ENCODE measurements at regions not wholly inside any gene's neighbourhood (a gene's known extent, or its start where the extent isn't known, plus 50 kb on each side); places are given as distances from the start of the nearest gene placed in this dataset.

- H3K36me3 ChIP-seq: no peaks in the 10 kb centered on the region
- no peak for DNase-seq (ENCODE audit: low spot score in 2 of 2)
- TF ChIP-seq CTCF (IDR thresholded peaks at IDR 0.05): no peak
- TF ChIP-seq EP300 (IDR thresholded peaks at IDR 0.05): no peak
- TF ChIP-seq POLR2A (IDR thresholded peaks at IDR 0.05): no peak
- H3K4me1 ChIP-seq: no peaks in the 10 kb centered on the region
- H3K27ac ChIP-seq: no peak overlapping the region
- 84 to 86% methylated on average over 12 of the region's 12 CpGs for WGBS, 2 donors
- H3K4me3 ChIP-seq: no peak overlapping the region
- H3K27me3 ChIP-seq: no peaks in the 10 kb centered on the region
- H3K9me3 ChIP-seq: no peaks in the 10 kb centered on the region
Measured at GRCh38 chr22:47564158-47564450, 801.7 kb downstream of the TBC1D22A start.

- WGBS, 2 donors: 84 to 86% methylated on average over 21 of the region's 21 CpGs
- Histone ChIP-seq H3K27me3 (no peaks in the 10 kb centered on the region), H3K4me1 (no peaks in the 10 kb centered on the region), H3K9me3 (no peaks in the 10 kb centered on the region), H3K4me3 (no peak overlapping the region), H3K36me3 (no peaks in the 10 kb centered on the region), H3K27ac (no peak overlapping the region)
- no peak for DNase-seq (ENCODE audit: low spot score in 2 of 2)
- TF ChIP-seq CTCF (IDR thresholded peaks at IDR 0.05) (no peak), EP300 (IDR thresholded peaks at IDR 0.05) (no peak), POLR2A (IDR thresholded peaks at IDR 0.05) (no peak)
Measured at GRCh38 chr22:47563406-47564157, 801.1 kb downstream of the TBC1D22A start.

- Histone ChIP-seq H3K4me1 (no peaks in the 10 kb centered on the region), H3K36me3 (no peaks in the 10 kb centered on the region), H3K27ac (no peak overlapping the region), H3K27me3 (no peaks in the 10 kb centered on the region), H3K4me3 (no peak overlapping the region), H3K9me3 (no peaks in the 10 kb centered on the region)
- WGBS, 2 donors: 79 to 83% methylated on average over 5 of the region's 5 CpGs
- TF ChIP-seq POLR2A (IDR thresholded peaks at IDR 0.05) (no peak), EP300 (IDR thresholded peaks at IDR 0.05) (no peak), CTCF (IDR thresholded peaks at IDR 0.05) (no peak)
- no peak for DNase-seq (ENCODE audit: low spot score in 2 of 2)
Measured at GRCh38 chr22:47561766-47562165, 799.3 kb downstream of the TBC1D22A start.

- DNase-seq (ENCODE audit: low spot score in 2 of 2): no peak
- WGBS, 2 donors: 81 to 88% methylated on average over 9 of the region's 9 CpGs
- Histone ChIP-seq H3K4me3 (no peak overlapping the region), H3K27me3 (no peaks in the 10 kb centered on the region), H3K9me3 (no peaks in the 10 kb centered on the region), H3K4me1 (no peaks in the 10 kb centered on the region), H3K27ac (no peak overlapping the region), H3K36me3 (no peaks in the 10 kb centered on the region)
- TF ChIP-seq POLR2A (IDR thresholded peaks at IDR 0.05) (no peak), EP300 (IDR thresholded peaks at IDR 0.05) (no peak), CTCF (IDR thresholded peaks at IDR 0.05) (no peak)
Measured at GRCh38 chr22:47561115-47561675, 798.7 kb downstream of the TBC1D22A start.

- no peak overlapping the region for H3K27ac ChIP-seq
- H3K4me1 ChIP-seq: no peaks in the 10 kb centered on the region
- H3K9me3 ChIP-seq: no peaks in the 10 kb centered on the region
- 83 to 89% methylated on average over 15 to 16 of the region's 16 CpGs for WGBS, 2 donors
- TF ChIP-seq POLR2A (IDR thresholded peaks at IDR 0.05) (no peak), EP300 (IDR thresholded peaks at IDR 0.05) (no peak), CTCF (IDR thresholded peaks at IDR 0.05) (no peak)
- DNase-seq (ENCODE audit: low spot score in 2 of 2): no peak
- no peak overlapping the region for H3K4me3 ChIP-seq
- no peaks in the 10 kb centered on the region for H3K27me3 ChIP-seq
- H3K36me3 ChIP-seq: no peaks in the 10 kb centered on the region
Measured at GRCh38 chr22:47558828-47559700, 796.6 kb downstream of the TBC1D22A start.

Data from tibial nerve (tissue), 4 donors.